GM23338 (cell line): ENCODE measurements at regions not wholly inside any gene's neighbourhood (a gene's known extent, or its start where the extent isn't known, plus 50 kb on each side); places are given as distances from the start of the nearest gene placed in this dataset.

Source experiments
- ATAC-seq: fragments of 200-7000 bp; cut with Tn5 transposase; 3 replicates; pipeline ENCODE4 v1.9.1; 2020
- DNase-seq: peaks from one replicate; pipeline ENCODE4 v3.0.0-alpha.2; 2015; ENCODE audit warnings: low spot score
- H2AFZ ChIP-seq: fragments of 200-600 bp; sonication (generic); 2 replicates; pipeline ENCODE4 v1.8.0; 2016; ENCODE audit warnings: antibody characterized with exemption, mild to moderate bottlenecking, moderate library complexity
- H3F3A ChIP-seq: fragments of 200-600 bp; sonication (generic); replicated peaks from 2 replicates; pipeline ENCODE4 v1.8.0; 2017; ENCODE audit warnings: antibody characterized with exemption, mixed run types, low read depth
- H3K27ac ChIP-seq: fragments of 200-600 bp; sonication (generic); 2 replicates; pipeline ENCODE4 v1.6.1; 2016; ENCODE audit warnings: low read depth
- H3K27me3 ChIP-seq: fragments of 200-600 bp; sonication (generic); 2 replicates; pipeline ENCODE4 v1.8.0; 2016; ENCODE audit warnings: mild to moderate bottlenecking, mixed run types, moderate library complexity; ENCODE audit not compliant: insufficient read depth
- H3K36me3 ChIP-seq: fragments of 200-600 bp; sonication (generic); 2 replicates; pipeline ENCODE4 v1.8.0; 2016; ENCODE audit warnings: mild to moderate bottlenecking; ENCODE audit not compliant: insufficient read depth
- H3K4me1 ChIP-seq: fragments of 200-600 bp; sonication (generic); 2 replicates; pipeline ENCODE4 v1.8.0; 2016; ENCODE audit warnings: mild to moderate bottlenecking, moderate library complexity; ENCODE audit not compliant: insufficient read depth
- H3K4me2 ChIP-seq: fragments of 200-600 bp; sonication (generic); 2 replicates; pipeline ENCODE4 v1.7.1; 2017; ENCODE audit warnings: mixed run types
- H3K4me3 ChIP-seq: fragments of 200-600 bp; sonication (generic); 2 replicates; pipeline ENCODE4 v1.6.1; 2016; ENCODE audit warnings: mixed run types
- H3K79me2 ChIP-seq: fragments of 200-600 bp; sonication (generic); replicated peaks from 2 replicates; pipeline ENCODE4 v1.8.0; 2017; ENCODE audit warnings: mild to moderate bottlenecking; ENCODE audit not compliant: insufficient read depth
- H3K9me2 ChIP-seq: fragments of 200-600 bp; sonication (generic); 2 replicates; pipeline ENCODE4 v1.8.0; 2017; ENCODE audit not compliant: insufficient read depth
- H4K20me1 ChIP-seq: fragments of 200-600 bp; sonication (generic); replicated peaks from 2 replicates; pipeline ENCODE4 v1.8.0; 2017; ENCODE audit warnings: mild to moderate bottlenecking; ENCODE audit not compliant: insufficient read depth
- H3K27ac Mint-ChIP-seq: 2 replicates; pipeline ENCODE4 v1.8.0; 2020; ENCODE audit warnings: inconsistent platforms, mild to moderate bottlenecking, moderate library complexity, mixed read lengths
- H3K27me3 Mint-ChIP-seq: 3 replicates; pipeline ENCODE4 v1.8.0; 2022; ENCODE audit warnings: low read depth, mild to moderate bottlenecking, moderate library complexity, mixed read lengths, inconsistent platforms; ENCODE audit not compliant: insufficient read depth, poor library complexity
- H3K36me3 Mint-ChIP-seq: 3 replicates; pipeline ENCODE4 v1.8.0; 2021; ENCODE audit warnings: low read depth, mild to moderate bottlenecking, inconsistent platforms, moderate library complexity, mixed read lengths
- H3K4me1 Mint-ChIP-seq: 3 replicates; pipeline ENCODE4 v1.8.0; 2020; ENCODE audit warnings: mild to moderate bottlenecking, inconsistent platforms, mixed read lengths
- H3K4me3 Mint-ChIP-seq: 3 replicates; pipeline ENCODE4 v1.8.0; 2021; ENCODE audit warnings: moderate library complexity, mild to moderate bottlenecking, inconsistent platforms, mixed read lengths
- H3K9me3 Mint-ChIP-seq: 3 replicates; pipeline ENCODE4 v1.8.0; 2020; ENCODE audit warnings: moderate library complexity, mild to moderate bottlenecking, inconsistent platforms, mixed read lengths
- CTCF ChIP-seq, 2 experiments: fragments of 200-600 bp in 1 of 2; sonication (generic) in 1 of 2; conservative IDR thresholded peaks; 2 replicates each; pipeline versions ENCODE4 v1.5.1 to v1.6.1; 2016 to 2017; ENCODE audit warnings: antibody characterized with exemption in 2 of 2, low read depth in 2 of 2, mild to moderate bottlenecking in 2 of 2, moderate library complexity in 1 of 2
- ETS1 ChIP-seq: IDR thresholded peaks from 2 replicates; pipeline ENCODE4 v1.6.1; 2016; ENCODE audit warnings: antibody characterized with exemption
- EZH2 ChIP-seq: fragments of 200-600 bp; sonication (generic); IDR thresholded peaks from one replicate; pipeline ENCODE4 v1.8.0; 2017; ENCODE audit warnings: antibody characterized with exemption, mild to moderate bottlenecking, low read depth; ENCODE audit not compliant: unreplicated experiment
- JUNB ChIP-seq: IDR thresholded peaks from one replicate; pipeline ENCODE4 v1.6.1; 2016; ENCODE audit warnings: antibody characterized with exemption; ENCODE audit not compliant: unreplicated experiment
- NANOG ChIP-seq: IDR thresholded peaks from 2 replicates; pipeline ENCODE4 v1.6.1; 2016; ENCODE audit warnings: antibody characterized with exemption, borderline replicate concordance
- POLR2AphosphoS5 ChIP-seq: IDR thresholded peaks from 2 replicates; pipeline ENCODE4 v1.6.1; 2016; ENCODE audit warnings: antibody characterized with exemption, low read depth
- STAT1 ChIP-seq: IDR thresholded peaks from one replicate; pipeline ENCODE4 v1.6.1; 2016; ENCODE audit warnings: antibody characterized with exemption; ENCODE audit not compliant: unreplicated experiment
- ZNF114 ChIP-seq: fragments of 250-450 bp; sonication (Bioruptor Pico); IDR thresholded peaks from 2 replicates; pipeline ENCODE4 v1.5.0; 2020; ENCODE audit warnings: mild to moderate bottlenecking, moderate library complexity
- ZNF331 ChIP-seq: fragments of 250-450 bp; sonication (Bioruptor Pico); IDR thresholded peaks from 2 replicates; pipeline ENCODE4 v1.5.0; 2020; ENCODE audit warnings: low read depth, mild to moderate bottlenecking, moderate library complexity
- ZNF462 ChIP-seq: fragments of 250-450 bp; sonication (Bioruptor Pico); IDR thresholded peaks from 2 replicates; pipeline ENCODE4 v1.5.0; 2020; ENCODE audit warnings: mild to moderate bottlenecking, moderate library complexity
- TF ChIP-seq, protein P1 (sequence below): IDR thresholded peaks from one replicate; pipeline ENCODE4 v1.6.1; 2018; ENCODE audit warnings: antibody characterized with exemption; ENCODE audit not compliant: unreplicated experiment

DNA sequence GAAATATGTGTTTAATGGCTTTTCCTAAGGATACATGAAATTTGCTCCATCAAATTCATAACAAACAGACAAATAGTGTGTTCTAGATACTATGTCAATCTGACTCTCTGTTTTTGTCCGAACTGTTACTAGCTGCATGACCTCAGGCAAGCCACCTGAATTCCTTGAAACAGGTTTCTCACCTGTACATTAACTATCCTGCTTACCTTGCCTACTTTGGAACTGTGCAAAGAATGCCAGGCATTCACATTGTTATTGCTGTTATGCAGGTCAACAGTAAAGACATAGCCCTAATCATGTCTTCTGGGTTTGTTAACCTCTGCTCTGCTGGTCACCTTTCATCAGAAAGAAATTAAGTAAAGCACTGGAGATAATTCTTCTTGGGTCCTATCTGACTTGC is 1283.9 kb upstream of the CELF2 start (continued):
- TF ChIP-seq, protein P1, sequence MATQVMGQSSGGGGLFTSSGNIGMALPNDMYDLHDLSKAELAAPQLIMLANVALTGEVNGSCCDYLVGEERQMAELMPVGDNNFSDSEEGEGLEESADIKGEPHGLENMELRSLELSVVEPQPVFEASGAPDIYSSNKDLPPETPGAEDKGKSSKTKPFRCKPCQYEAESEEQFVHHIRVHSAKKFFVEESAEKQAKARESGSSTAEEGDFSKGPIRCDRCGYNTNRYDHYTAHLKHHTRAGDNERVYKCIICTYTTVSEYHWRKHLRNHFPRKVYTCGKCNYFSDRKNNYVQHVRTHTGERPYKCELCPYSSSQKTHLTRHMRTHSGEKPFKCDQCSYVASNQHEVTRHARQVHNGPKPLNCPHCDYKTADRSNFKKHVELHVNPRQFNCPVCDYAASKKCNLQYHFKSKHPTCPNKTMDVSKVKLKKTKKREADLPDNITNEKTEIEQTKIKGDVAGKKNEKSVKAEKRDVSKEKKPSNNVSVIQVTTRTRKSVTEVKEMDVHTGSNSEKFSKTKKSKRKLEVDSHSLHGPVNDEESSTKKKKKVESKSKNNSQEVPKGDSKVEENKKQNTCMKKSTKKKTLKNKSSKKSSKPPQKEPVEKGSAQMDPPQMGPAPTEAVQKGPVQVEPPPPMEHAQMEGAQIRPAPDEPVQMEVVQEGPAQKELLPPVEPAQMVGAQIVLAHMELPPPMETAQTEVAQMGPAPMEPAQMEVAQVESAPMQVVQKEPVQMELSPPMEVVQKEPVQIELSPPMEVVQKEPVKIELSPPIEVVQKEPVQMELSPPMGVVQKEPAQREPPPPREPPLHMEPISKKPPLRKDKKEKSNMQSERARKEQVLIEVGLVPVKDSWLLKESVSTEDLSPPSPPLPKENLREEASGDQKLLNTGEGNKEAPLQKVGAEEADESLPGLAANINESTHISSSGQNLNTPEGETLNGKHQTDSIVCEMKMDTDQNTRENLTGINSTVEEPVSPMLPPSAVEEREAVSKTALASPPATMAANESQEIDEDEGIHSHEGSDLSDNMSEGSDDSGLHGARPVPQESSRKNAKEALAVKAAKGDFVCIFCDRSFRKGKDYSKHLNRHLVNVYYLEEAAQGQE = no peak
- no peak for TF ChIP-seq POLR2AphosphoS5
- TF ChIP-seq ZNF114 (CRISPR knock-in tag) = no peak
- no peak for TF ChIP-seq ETS1
- TF ChIP-seq STAT1 = no peak
- no peak for TF ChIP-seq JUNB
- no peak for TF ChIP-seq ZNF331

GRCh38 chr10:9734218-9734617 is 1283.5 kb upstream of the CELF2 start:
- no peaks in the 10 kb centered on the region for H3K79me2 ChIP-seq
- H3K36me3 ChIP-seq = no peaks in the 10 kb centered on the region
- Mint-ChIP-seq H3K9me3 (no peaks in the 10 kb centered on the region; the same call in 2 of the 3 replicates), H3K27ac (no peak overlapping the region; the same call in 1 of the 2 replicates), H3K36me3 (no peaks in the 10 kb centered on the region), H3K27me3 (no peaks in the 10 kb centered on the region), H3K4me1 (no peaks in the 10 kb centered on the region), H3K4me3 (no peak overlapping the region)
- no peaks in the 10 kb centered on the region for H4K20me1 ChIP-seq
- DNase-seq (no peak), ATAC-seq (no peak)
- H3K4me1 ChIP-seq = no peaks in the 10 kb centered on the region
- H3K27ac ChIP-seq = no peak overlapping the region
- H3F3A ChIP-seq = no peaks in the 10 kb centered on the region
- no peak overlapping the region; the same call in 1 of the 2 replicates for H2AFZ ChIP-seq
- no peak overlapping the region for H3K4me2 ChIP-seq
- no peaks in the 10 kb centered on the region for H3K27me3 ChIP-seq
- H3K4me3 ChIP-seq = no peak overlapping the region
- no peaks in the 10 kb centered on the region for H3K9me2 ChIP-seq
- TF ChIP-seq ZNF462 (CRISPR knock-in tag) (no peak), ETS1 (no peak), CTCF (conservative IDR thresholded peaks at IDR 0.05; ENCODE audit: low read depth in 2 of 2) (no peak), JUNB (no peak), POLR2AphosphoS5 (no peak), EZH2 (no peak), NANOG (no peak), STAT1 (no peak), ZNF114 (CRISPR knock-in tag) (no peak), ZNF331 (no peak)
